HCT116 (cell line): ENCODE measurements at regions not wholly inside any gene's neighbourhood (a gene's known extent, or its start where the extent isn't known, plus 50 kb on each side); places are given as distances from the start of the nearest gene placed in this dataset.

Experiments used
- POLR2A ChIP-seq: IDR thresholded peaks from 2 replicates; pipeline ENCODE4 v1.7.0; 2011; ENCODE audit warnings: borderline replicate concordance; ENCODE audit not compliant: insufficient read depth, insufficient read length; ENCODE audit errors: extremely low read depth
- SIN3A ChIP-seq: IDR thresholded peaks from 2 replicates; pipeline ENCODE4 v1.6.1; 2012; ENCODE audit warnings: low read depth

GRCh38 chr20:39849171-39849570, 839.9 kb downstream of the MAFB start:
- TF ChIP-seq POLR2A, result no peak
- TF ChIP-seq SIN3A, result no peak
